H1 (cell line): ENCODE measurements at regions not wholly inside any gene's neighbourhood (a gene's known extent, or its start where the extent isn't known, plus 50 kb on each side); places are given as distances from the start of the nearest gene placed in this dataset.

Experiments used
- CTCF ChIA-PET: fragments of 300-600 bp; sonication (Branson Sonifier 250); formaldehyde crosslinking; loops from one replicate; lab custom pipeline; 2021; ENCODE audit not compliant: partially characterized antibody; lab: Charles Lee
- POLR2A ChIA-PET: fragments of 300-600 bp; sonication (Branson Sonifier 250); formaldehyde crosslinking; loops from one replicate; lab custom pipeline; 2021; ENCODE audit warnings: inconsistent platforms; ENCODE audit not compliant: partially characterized antibody; lab: Charles Lee
- DNase-seq, 2 experiments: peaks; one replicate each; pipeline versions ENCODE4 v3.0.0 to v3.0.0-alpha.2; 2010 to 2022; ENCODE audit warnings: low spot score in 2 of 2, low read depth in 1 of 2, mixed read lengths in 1 of 2
- FAIRE-seq: peaks from 2 replicates; lab custom pipeline; 2011; peaks lifted over from hg19 to GRCh38; lab: Jason Lieb, UNC
- H2AFZ ChIP-seq: 2 replicates; pipeline ENCODE4 v1.8.1; 2012; ENCODE audit warnings: low read length, inconsistent platforms
- H2AK5ac ChIP-seq: 2 replicates; pipeline ENCODE4 v1.6.1; 2013; ENCODE audit warnings: low read depth, low read length
- H2BK120ac ChIP-seq: replicated peaks from 2 replicates; pipeline ENCODE3; 2013; ENCODE audit warnings: low read depth, low read length, inconsistent platforms
- H2BK12ac ChIP-seq: 2 replicates; pipeline ENCODE4 v1.6.1; 2013; ENCODE audit warnings: low read depth, low read length
- H2BK15ac ChIP-seq: 2 replicates; pipeline ENCODE4 v1.6.1; 2013; ENCODE audit warnings: low read length
- H2BK20ac ChIP-seq: 2 replicates; pipeline ENCODE4 v1.6.1; 2013; ENCODE audit warnings: low read length
- H2BK5ac ChIP-seq: 2 replicates; pipeline ENCODE4 v1.6.1; 2013; ENCODE audit warnings: low read depth, low read length
- H3K14ac ChIP-seq: 2 replicates; pipeline ENCODE4 v1.6.1; 2013; ENCODE audit warnings: inconsistent platforms; ENCODE audit not compliant: insufficient read length
- H3K18ac ChIP-seq: 2 replicates; pipeline ENCODE4 v1.6.1; 2013; ENCODE audit warnings: low read length; ENCODE audit errors: extremely low read depth
- H3K23ac ChIP-seq: 2 replicates; pipeline ENCODE4 v1.6.1; 2013; ENCODE audit warnings: inconsistent platforms; ENCODE audit not compliant: insufficient read length
- H3K23me2 ChIP-seq: 2 replicates; pipeline ENCODE4 v1.6.1; 2013; ENCODE audit warnings: low read depth, low read length
- H3K27ac ChIP-seq: 2 replicates; pipeline ENCODE4 v1.6.1; 2011; ENCODE audit warnings: low read depth, low read length, inconsistent platforms
- H3K27me3 ChIP-seq, 4 experiments: replicated peaks in 1 of 4; 1 replicate in 1 of 4; 2 replicates in 3 of 4; pipeline versions ENCODE4 v1.6.1 to v1.8.1; 2011 to 2013; ENCODE audit warnings: low read length in 3 of 4, mild to moderate bottlenecking in 3 of 4, inconsistent platforms in 2 of 4, mixed read lengths in 2 of 4, moderate library complexity in 1 of 4; ENCODE audit not compliant: control insufficient read depth in 3 of 4, insufficient read depth in 3 of 4; ENCODE audit errors: extremely low read depth in 1 of 4
- H3K36me3 ChIP-seq, 4 experiments: 2 replicates each; pipeline versions ENCODE4 v1.6.1 to v1.8.1; 2011 to 2013; ENCODE audit warnings: mild to moderate bottlenecking in 4 of 4, low read length in 3 of 4, moderate library complexity in 2 of 4, control low read depth in 1 of 4, inconsistent platforms in 1 of 4; ENCODE audit not compliant: insufficient read depth in 4 of 4, control insufficient read depth in 2 of 4
- H3K4ac ChIP-seq: replicated peaks from 2 replicates; pipeline ENCODE3; 2013; ENCODE audit warnings: low read length, low read depth, mixed read lengths, inconsistent platforms; ENCODE audit not compliant: insufficient read length
- H3K4me1 ChIP-seq, 4 experiments: replicated peaks in 1 of 4; 1 replicate in 1 of 4; 2 replicates in 3 of 4; pipeline versions ENCODE4 v1.6.1 to v1.8.1; 2011 to 2013; ENCODE audit warnings: low read length in 3 of 4, inconsistent platforms in 2 of 4, mixed read lengths in 1 of 4; ENCODE audit not compliant: insufficient read depth in 4 of 4, control insufficient read depth in 3 of 4
- H3K4me2 ChIP-seq, 2 experiments: 2 replicates each; pipeline versions ENCODE4 v1.6.1 to v1.8.1; 2011 to 2013; ENCODE audit warnings: low read depth in 2 of 2, low read length in 2 of 2, control low read depth in 1 of 2, inconsistent platforms in 1 of 2, mild to moderate bottlenecking in 1 of 2; ENCODE audit not compliant: insufficient read depth in 1 of 2
- H3K4me3 ChIP-seq, 4 experiments: fragments of 200-600, 300-600 bp in 1 of 4; sonication (generic), shearing (Covaris generic), sonication (Bioruptor Twin) in 1 of 4; 2 replicates each; pipeline versions ENCODE4 v1.5.1 to v1.8.1; 2011 to 2016; ENCODE audit warnings: low read length in 4 of 4, low read depth in 3 of 4, control low read depth in 2 of 4, inconsistent platforms in 2 of 4, mild to moderate bottlenecking in 2 of 4, mixed read lengths in 1 of 4, moderate library complexity in 1 of 4; ENCODE audit not compliant: insufficient read depth in 2 of 4; ENCODE audit errors: extremely low read depth in 1 of 4
- H3K56ac ChIP-seq: replicated peaks from 2 replicates; pipeline ENCODE3; 2013; ENCODE audit warnings: low read depth, mild to moderate bottlenecking, mixed read lengths, low read length, inconsistent platforms; ENCODE audit not compliant: insufficient read length
- H3K79me1 ChIP-seq: 2 replicates; pipeline ENCODE4 v1.6.1; 2013; ENCODE audit warnings: low read depth, low read length, control low read depth
- H3K79me2 ChIP-seq, 2 experiments: 2 replicates each; pipeline versions ENCODE4 v1.6.1 to v1.8.1; 2012 to 2013; ENCODE audit warnings: low read length in 2 of 2, mild to moderate bottlenecking in 2 of 2, inconsistent platforms in 1 of 2; ENCODE audit not compliant: insufficient read depth in 2 of 2, control insufficient read depth in 1 of 2
- H3K9ac ChIP-seq, 4 experiments: replicated peaks in 1 of 4; 1 replicate in 1 of 4; 2 replicates in 3 of 4; pipeline versions ENCODE4 v1.6.1 to v1.8.1; 2011 to 2013; ENCODE audit warnings: low read depth in 3 of 4, low read length in 3 of 4, control low read depth in 2 of 4, mild to moderate bottlenecking in 2 of 4, moderate library complexity in 2 of 4, inconsistent platforms in 1 of 4; ENCODE audit errors: extremely low read depth in 1 of 4
- H3K9me3 ChIP-seq, 2 experiments: 2 replicates each; pipeline versions ENCODE4 v1.6.1 to v1.8.1; 2012 to 2013; ENCODE audit warnings: mild to moderate bottlenecking in 2 of 2, moderate library complexity in 2 of 2, control low read depth in 1 of 2, inconsistent platforms in 1 of 2, low read depth in 1 of 2, low read length in 1 of 2, mixed read lengths in 1 of 2; ENCODE audit not compliant: insufficient read depth in 2 of 2
- H4K20me1 ChIP-seq, 2 experiments: replicated peaks in 1 of 2; 2 replicates each; pipeline versions ENCODE3 to v1.8.1; 2011 to 2013; ENCODE audit warnings: inconsistent platforms in 2 of 2, low read length in 2 of 2, mild to moderate bottlenecking in 1 of 2; ENCODE audit not compliant: insufficient read depth in 2 of 2, control insufficient read depth in 1 of 2
- H4K5ac ChIP-seq: 2 replicates; pipeline ENCODE4 v1.6.1; 2013; ENCODE audit warnings: low read length, low read depth, mixed read lengths, inconsistent platforms; ENCODE audit not compliant: insufficient read length
- H4K8ac ChIP-seq: 2 replicates; pipeline ENCODE4 v1.8.0; 2013; ENCODE audit warnings: mild to moderate bottlenecking, moderate library complexity, low read length, inconsistent platforms; ENCODE audit not compliant: insufficient read depth; ENCODE audit errors: extremely low read depth
- H4K91ac ChIP-seq: replicated peaks from 2 replicates; pipeline ENCODE3; 2013; ENCODE audit warnings: low read length, mixed read lengths, inconsistent platforms; ENCODE audit not compliant: insufficient read length
- EZH2 ChIP-seq: fragments of 200-600 bp; sonication (generic); IDR thresholded peaks from 2 replicates; pipeline ENCODE4 v1.7.1; 2012; ENCODE audit warnings: low read depth, mild to moderate bottlenecking, moderate library complexity, low read length, inconsistent platforms; ENCODE audit not compliant: severe bottlenecking

DNA sequence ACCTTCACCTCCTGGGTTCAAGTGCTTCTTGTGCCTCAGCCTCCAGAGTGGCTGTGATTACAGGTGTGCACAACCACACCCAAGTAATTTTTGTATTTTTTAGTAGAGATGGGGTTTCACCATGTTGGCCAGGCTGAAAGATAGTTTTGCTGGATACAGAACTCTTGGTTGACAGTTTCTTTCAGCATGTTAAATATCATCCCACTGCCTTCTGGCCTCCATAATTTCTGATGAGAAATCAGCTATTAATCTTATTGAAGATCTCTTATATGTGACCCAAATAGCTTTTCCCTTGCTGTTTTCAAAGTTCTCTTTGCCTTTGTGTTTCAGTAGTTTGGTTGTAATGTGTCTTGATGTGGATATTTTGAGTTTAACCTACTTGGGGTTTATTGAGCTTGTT, 50.3 kb upstream of the BRD7 start:
- no peak overlapping the region for H2BK15ac ChIP-seq
- no peaks in the 10 kb centered on the region for H3K79me1 ChIP-seq
- no peak overlapping the region for H2BK5ac ChIP-seq
- no peak overlapping the region for H3K4ac ChIP-seq
- H2BK20ac ChIP-seq, result no peak overlapping the region
- H3K36me3 ChIP-seq, result no peaks in the 10 kb centered on the region
- H4K20me1 ChIP-seq, result no peaks in the 10 kb centered on the region
- no peak overlapping the region for H3K18ac ChIP-seq
- no peak overlapping the region for H4K91ac ChIP-seq
- H3K4me2 ChIP-seq, result no peak overlapping the region
- no peak overlapping the region for H3K14ac ChIP-seq
- H3K4me3 ChIP-seq, result no peak overlapping the region
- ChIA-PET POLR2A (interaction anchor here (0.8 kb wide), 1 partner anchor 12 kb away, joined by 3 read pairs; no protein-coding TSS in a partner anchor), CTCF (interaction anchor here (0.6 to 1.0 kb wide), 2 partner anchors 10 to 253 kb away, joined by 3 to 5 read pairs; no protein-coding TSS in a partner anchor)
- H3K27ac ChIP-seq, result no peak overlapping the region
- FAIRE-seq (no peak), DNase-seq (no peak)
- no peak overlapping the region for H3K23ac ChIP-seq
- peaks cover 15 to 16% of the 10 kb centered on the region in 2 experiments for H3K9me3 ChIP-seq
- no peak overlapping the region for H4K8ac ChIP-seq
- no peak overlapping the region for H2AFZ ChIP-seq
- no peak overlapping the region for H2AK5ac ChIP-seq
- no peaks in the 10 kb centered on the region for H3K79me2 ChIP-seq
- no peak overlapping the region for H2BK12ac ChIP-seq
- no peaks in the 10 kb centered on the region for H3K27me3 ChIP-seq
- H3K23me2 ChIP-seq, result peaks cover 2% of the 10 kb centered on the region; the same call in 1 of the 2 replicates
- H3K4me1 ChIP-seq, result no peaks in the 10 kb centered on the region
- no peak overlapping the region for H3K56ac ChIP-seq
- no peak overlapping the region for H4K5ac ChIP-seq
- no peak overlapping the region for H3K9ac ChIP-seq
- H2BK120ac ChIP-seq, result no peak overlapping the region
- no peak for TF ChIP-seq EZH2
